Gastrocnemius medialis (tissue), 4 donors: ENCODE measurements at regions not wholly inside any gene's neighbourhood (a gene's known extent, or its start where the extent isn't known, plus 50 kb on each side); places are given as distances from the start of the nearest gene placed in this dataset.

Experiments used
- POLR2A ChIP-seq, 2 donors: fragments of 450-650 bp; IDR thresholded peaks; one replicate each; pipeline ENCODE4 v1.6.1; 2017; ENCODE audit warnings: antibody characterized with exemption in 2 of 2, mild to moderate bottlenecking in 2 of 2, moderate library complexity in 2 of 2
- TF ChIP-seq, protein P1 (sequence below), 5 experiments: fragments of 450-650 bp in 3 of 5; fragments of 200-600 bp in 2 of 5; sonication (generic) in 2 of 5; IDR thresholded peaks in 4 of 5; conservative IDR thresholded peaks in 1 of 5; 1 replicate in 4 of 5; 2 replicates in 1 of 5; pipeline ENCODE4 v1.5.1; 2016 to 2019; ENCODE audit warnings: antibody characterized with exemption in 5 of 5, mild to moderate bottlenecking in 3 of 5, moderate library complexity in 3 of 5

DNA sequence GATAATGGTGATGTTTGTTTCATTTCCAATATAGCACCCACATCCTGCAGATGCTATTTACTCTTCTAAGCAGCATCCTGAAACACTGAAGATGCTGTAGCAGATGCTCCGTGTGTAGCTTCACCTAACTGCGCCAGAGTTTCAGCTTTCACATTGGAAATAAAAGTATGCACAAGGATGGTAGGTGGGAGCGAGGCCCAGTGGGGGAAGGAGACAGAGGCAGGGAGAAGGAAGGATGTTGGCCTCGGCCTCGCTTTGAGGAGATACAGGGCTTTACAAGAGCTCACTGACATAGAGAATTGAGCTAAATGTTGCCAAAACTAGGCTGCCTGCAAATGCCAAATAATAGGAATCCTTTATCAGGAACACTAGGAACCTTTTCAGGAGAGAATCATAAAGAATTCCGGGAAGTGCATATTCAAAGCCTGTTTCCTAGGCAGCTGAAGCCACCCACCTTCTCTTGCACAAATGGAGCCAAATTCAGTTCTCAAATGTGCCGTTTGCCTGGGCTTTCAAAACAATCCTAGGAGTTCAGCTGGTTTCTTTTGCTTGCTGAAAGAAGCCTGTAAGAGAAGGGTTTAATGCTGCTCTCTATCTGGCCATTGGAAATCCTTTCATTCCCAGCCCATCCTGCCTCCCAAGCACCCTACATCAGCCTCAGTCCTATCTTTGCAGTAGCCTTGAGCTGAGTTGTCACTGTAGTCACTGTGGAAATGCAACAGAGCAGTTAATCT lies 135.4 kb upstream of the ATP1B1 start:
- TF ChIP-seq, protein P1, sequence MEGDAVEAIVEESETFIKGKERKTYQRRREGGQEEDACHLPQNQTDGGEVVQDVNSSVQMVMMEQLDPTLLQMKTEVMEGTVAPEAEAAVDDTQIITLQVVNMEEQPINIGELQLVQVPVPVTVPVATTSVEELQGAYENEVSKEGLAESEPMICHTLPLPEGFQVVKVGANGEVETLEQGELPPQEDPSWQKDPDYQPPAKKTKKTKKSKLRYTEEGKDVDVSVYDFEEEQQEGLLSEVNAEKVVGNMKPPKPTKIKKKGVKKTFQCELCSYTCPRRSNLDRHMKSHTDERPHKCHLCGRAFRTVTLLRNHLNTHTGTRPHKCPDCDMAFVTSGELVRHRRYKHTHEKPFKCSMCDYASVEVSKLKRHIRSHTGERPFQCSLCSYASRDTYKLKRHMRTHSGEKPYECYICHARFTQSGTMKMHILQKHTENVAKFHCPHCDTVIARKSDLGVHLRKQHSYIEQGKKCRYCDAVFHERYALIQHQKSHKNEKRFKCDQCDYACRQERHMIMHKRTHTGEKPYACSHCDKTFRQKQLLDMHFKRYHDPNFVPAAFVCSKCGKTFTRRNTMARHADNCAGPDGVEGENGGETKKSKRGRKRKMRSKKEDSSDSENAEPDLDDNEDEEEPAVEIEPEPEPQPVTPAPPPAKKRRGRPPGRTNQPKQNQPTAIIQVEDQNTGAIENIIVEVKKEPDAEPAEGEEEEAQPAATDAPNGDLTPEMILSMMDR (IDR thresholded peaks at IDR 0.05 in 4 of 5, conservative IDR thresholded peaks at IDR 0.05 in 1 of 5): no peak
- no peak for TF ChIP-seq POLR2A (IDR thresholded peaks at IDR 0.05)
